ENCODE measurements at regions not wholly inside any gene's neighbourhood (a gene's known extent, or its start where the extent isn't known, plus 50 kb on each side); places are given as distances from the start of the nearest gene placed in this dataset.

DNA sequence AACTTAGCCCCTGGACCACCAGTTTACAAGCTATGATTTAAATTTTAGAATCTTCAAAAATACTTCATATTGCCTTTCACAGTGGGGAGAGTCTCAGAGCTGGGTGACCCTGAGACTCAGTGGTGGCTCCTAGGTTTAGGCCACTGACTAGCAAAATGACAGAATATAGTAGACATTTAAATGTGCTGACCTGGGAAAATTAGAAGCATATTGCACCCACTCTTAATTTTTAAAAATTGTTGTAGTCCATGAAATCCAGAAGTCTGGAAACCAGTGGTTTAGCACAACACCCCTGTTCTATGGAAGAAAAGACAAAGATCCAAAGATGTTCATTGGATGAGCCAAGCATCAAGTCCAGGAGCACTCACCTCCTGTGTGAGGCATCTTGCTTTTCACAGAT is 75.0 kb upstream of the PAPPA start:
- Histone ChIP-seq H3K27ac (no peak overlapping the region), H3K4me1 (replicated peaks in 1 of 2) (peaks cover 0 to 3% of the 10 kb centered on the region in 2 donors), H3K4me3 (no peak overlapping the region)
- ATAC-seq (replicated peaks in 6 of 8): no peak
- in situ Hi-C loops (cut with MboI; ENCODE audit: low pct_unique_long_range_greater_than_20kb in 2 of 9, low sequenced_read_pairs in 9 of 9, unreplicated experiment in 9 of 9): loop anchor here in 1 of 9 experiments (25.0 kb wide), 1 partner anchor 91 kb away; no protein-coding TSS in a partner anchor

DNA sequence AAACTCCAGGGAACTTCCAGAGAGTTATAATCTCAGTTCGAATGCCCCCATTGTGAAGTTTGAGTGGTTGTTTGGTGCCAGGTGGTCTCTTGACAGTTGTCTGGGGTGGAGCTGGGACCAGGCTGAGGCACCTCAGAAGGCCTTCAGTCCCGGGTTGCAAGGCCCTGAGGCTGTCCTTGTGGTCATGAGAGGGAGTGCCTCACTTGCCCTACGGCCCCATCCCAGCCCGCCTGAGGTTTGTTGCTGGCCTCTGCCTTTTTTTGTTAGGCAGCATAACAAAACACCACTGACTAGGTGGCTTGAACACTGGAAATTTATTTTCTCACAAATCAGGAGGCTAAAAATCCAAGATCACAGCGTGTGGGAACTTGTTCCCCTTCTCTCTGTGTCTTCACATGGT is 73.0 kb upstream of the PAPPA start:
- H3K4me3 ChIP-seq: no peak overlapping the region
- H3K27ac ChIP-seq: no peak overlapping the region
- ATAC-seq (replicated peaks in 6 of 8): no peak
- in situ Hi-C loops (cut with MboI; ENCODE audit: low pct_unique_long_range_greater_than_20kb in 2 of 9, low sequenced_read_pairs in 9 of 9, unreplicated experiment in 9 of 9): loop anchor here in 1 of 9 experiments (25.0 kb wide), 1 partner anchor 93 kb away; no protein-coding TSS in a partner anchor
- 14 to 88% (median 65%) methylated on average over 1 to 4 of the region's 5 CpGs; no CpG with 5 or more reads in 2 of the 10 experiments for WGBS, 10 experiments
- peaks cover 0 to 3% of the 10 kb centered on the region in 2 donors for H3K4me1 ChIP-seq (replicated peaks in 1 of 2)

DNA sequence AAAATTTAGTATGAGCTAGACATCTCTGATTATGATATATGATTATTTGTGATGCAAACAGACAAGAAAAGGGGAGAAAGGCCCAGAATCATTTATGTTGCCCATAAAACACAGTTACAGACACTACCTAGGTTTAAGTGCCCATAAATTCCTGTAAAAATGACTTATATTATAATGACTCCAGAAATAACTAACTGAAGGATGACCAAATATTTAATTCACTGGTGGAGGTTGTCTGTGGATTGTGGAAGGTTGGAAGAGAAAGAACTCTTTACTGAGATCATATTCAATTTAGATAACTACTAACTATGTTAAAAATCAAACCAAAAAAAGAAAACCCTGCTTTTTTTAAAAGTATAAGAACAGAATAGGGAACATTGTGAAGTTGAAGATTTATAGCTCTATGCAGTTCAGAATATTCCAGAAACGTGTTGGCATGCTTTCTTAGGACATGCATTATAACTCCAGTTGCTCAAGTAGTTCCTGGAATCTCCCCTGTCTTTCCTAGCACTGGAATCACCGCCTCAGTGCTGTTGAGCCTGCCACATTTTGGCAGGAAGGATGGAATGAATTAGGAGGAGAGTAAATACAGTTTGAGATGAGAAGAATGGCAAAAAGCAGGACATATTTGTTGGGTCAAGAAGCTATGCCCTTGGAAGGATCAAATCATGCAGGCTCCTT is 72.0 kb upstream of the PAPPA start:
- no peak overlapping the region for H3K4me3 ChIP-seq
- 33 to 83% (median 77%) methylated on average over 1 to 2 of the region's 2 CpGs; no CpG with 5 or more reads in 3 of the 10 experiments for whole genome bisulfite sequencing, 10 experiments
- no peak overlapping the region for H3K27ac ChIP-seq
- in situ Hi-C loops (cut with MboI; ENCODE audit: low pct_unique_long_range_greater_than_20kb in 2 of 9, low sequenced_read_pairs in 9 of 9, unreplicated experiment in 9 of 9): loop anchor here in 1 of 9 experiments (25.0 kb wide), 1 partner anchor 94 kb away; no protein-coding TSS in a partner anchor
- ATAC-seq (replicated peaks in 6 of 8): peak in 4 of 8 experiments; percentile 18 to 76 (median 50)
- H3K4me1 ChIP-seq (replicated peaks in 1 of 2): peaks cover 0 to 3% of the 10 kb centered on the region in 2 donors

DNA sequence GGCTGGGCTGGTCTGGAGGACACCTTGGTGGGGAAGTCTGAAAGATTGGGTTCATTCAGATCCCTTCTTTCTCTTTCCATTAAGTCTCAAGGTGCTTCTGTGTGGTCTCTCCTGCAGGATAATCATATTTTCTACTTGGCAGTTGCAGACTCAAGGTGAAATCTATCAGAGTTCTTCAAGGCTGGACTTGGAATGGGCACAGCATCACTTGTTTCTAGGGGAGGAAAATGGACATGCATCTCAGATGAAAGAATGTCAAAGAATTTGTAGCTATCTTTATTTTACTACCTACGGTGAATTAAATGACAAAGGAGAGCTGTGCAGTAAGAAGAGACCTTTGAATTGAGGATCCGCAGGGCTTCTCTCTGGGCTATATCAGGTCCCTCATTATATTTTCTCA is 69.8 kb upstream of the PAPPA start:
- WGBS, 10 experiments: 53 to 100% (median 90%) methylated on average over 1 to 2 of the region's 2 CpGs; no CpG with 5 or more reads in 2 of the 10 experiments
- in situ Hi-C loops (cut with MboI; ENCODE audit: low pct_unique_long_range_greater_than_20kb in 2 of 9, low sequenced_read_pairs in 9 of 9, unreplicated experiment in 9 of 9): loop anchor here in 1 of 9 experiments (25.0 kb wide), 1 partner anchor 97 kb away; no protein-coding TSS in a partner anchor
- Histone ChIP-seq H3K27ac (no peak overlapping the region), H3K4me3 (no peak overlapping the region), H3K4me1 (replicated peaks in 1 of 2) (peaks cover 0 to 3% of the 10 kb centered on the region in 2 donors)
- ATAC-seq (replicated peaks in 6 of 8): no peak

DNA sequence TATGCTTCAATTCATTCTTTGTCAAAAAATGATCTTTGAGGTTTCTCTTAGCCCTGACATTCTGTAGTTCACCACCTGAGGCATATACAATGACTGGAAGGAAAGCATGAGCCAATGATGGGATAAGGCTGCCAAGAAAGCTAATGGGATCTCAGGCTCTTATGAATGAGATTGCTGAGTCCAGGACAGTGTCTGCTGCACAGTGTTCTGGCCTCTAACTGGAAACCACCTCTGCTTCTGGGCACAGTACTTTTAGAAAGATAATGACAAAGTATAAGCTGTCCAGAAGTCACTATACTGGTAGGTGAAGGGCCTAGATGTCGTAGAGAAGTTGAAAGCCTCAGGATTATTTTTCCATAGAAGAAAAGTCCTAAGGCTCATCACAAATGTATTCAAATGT is 69.1 kb upstream of the PAPPA start:
- Histone ChIP-seq H3K4me3 (no peak overlapping the region), H3K4me1 (replicated peaks in 1 of 2) (peaks cover 0 to 3% of the 10 kb centered on the region in 2 donors), H3K27ac (no peak overlapping the region)
- in situ Hi-C loops (cut with MboI; ENCODE audit: low pct_unique_long_range_greater_than_20kb in 2 of 9, low sequenced_read_pairs in 9 of 9, unreplicated experiment in 9 of 9): loop anchor here in 1 of 9 experiments (25.0 kb wide), 1 partner anchor 97 kb away; no protein-coding TSS in a partner anchor
- no peak for ATAC-seq (replicated peaks in 6 of 8)
- WGBS, 10 experiments: 40 to 78% (median 63%) methylated on average over 1 of the region's 1 CpG; no CpG with 5 or more reads in 2 of the 10 experiments

DNA sequence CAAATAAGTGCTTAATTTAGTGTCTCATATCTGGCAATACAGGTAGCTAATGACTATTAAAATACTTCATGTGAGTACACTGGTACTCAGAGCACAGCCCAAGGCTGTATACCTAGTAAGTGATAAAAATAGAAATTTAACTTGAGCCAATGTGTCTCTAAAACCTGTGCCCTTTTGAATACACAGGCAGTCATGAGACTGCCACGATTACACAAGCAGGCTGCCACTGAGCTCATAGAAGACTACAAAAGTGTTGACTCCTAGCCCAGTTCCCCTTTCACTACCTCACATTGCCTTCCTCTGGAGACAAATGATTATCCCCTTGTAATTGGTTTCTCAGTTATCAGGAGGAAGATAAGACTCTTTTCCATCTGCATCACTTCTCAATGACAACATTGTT is 66.3 kb upstream of the PAPPA start:
- ATAC-seq (replicated peaks in 6 of 8): peak in 7 of 8 experiments; percentile 52 to 97 (median 60)
- 0 to 89% (median 34%) methylated on average over 1 of the region's 1 CpG; no CpG with 5 or more reads in 4 of the 10 experiments for WGBS, 10 experiments
- Histone ChIP-seq H3K4me1 (replicated peaks in 1 of 2) (no peaks in the 10 kb centered on the region), H3K27ac (no peak overlapping the region), H3K4me3 (no peak overlapping the region)
- in situ Hi-C loops (cut with MboI; ENCODE audit: low pct_unique_long_range_greater_than_20kb in 2 of 9, low sequenced_read_pairs in 9 of 9, unreplicated experiment in 9 of 9): loop anchor here in 1 of 9 experiments (25.0 kb wide), 1 partner anchor 100 kb away; no protein-coding TSS in a partner anchor

DNA sequence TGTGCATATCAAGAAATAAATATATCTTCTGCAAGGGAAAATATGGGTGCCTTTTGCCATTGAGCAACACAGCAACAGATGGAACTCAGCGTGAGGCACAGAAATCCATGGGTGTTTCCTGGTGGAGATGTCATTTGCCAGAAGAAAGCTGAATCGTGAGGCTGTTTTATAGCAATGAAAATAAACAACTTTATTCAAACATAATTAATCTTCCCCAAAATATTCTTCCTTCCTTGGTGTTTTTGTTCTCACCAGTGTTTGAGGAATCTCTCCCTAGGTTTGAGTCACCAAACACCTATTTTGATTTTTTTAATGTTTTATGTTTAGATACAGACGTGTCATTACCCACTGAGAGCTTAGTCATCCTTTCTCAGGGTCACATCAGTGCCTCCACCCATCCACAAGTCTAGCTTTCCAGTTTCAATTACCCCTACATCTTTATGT is 65.8 kb upstream of the PAPPA start:
- no peak overlapping the region for H3K4me3 ChIP-seq
- in situ Hi-C loops (cut with MboI; ENCODE audit: low pct_unique_long_range_greater_than_20kb in 2 of 9, low sequenced_read_pairs in 9 of 9, unreplicated experiment in 9 of 9): loop anchor here in 1 of 9 experiments (25.0 kb wide), 1 partner anchor 100 kb away; no protein-coding TSS in a partner anchor
- 0 to 100% (median 69%) methylated on average over 2 to 3 of the region's 3 CpGs for WGBS, 10 experiments
- no peak overlapping the region for H3K27ac ChIP-seq
- peak in 6 of 8 experiments; percentile 16 to 88 (median 52) for ATAC-seq (replicated peaks in 6 of 8)
- H3K4me1 ChIP-seq (replicated peaks in 1 of 2): no peaks in the 10 kb centered on the region

DNA sequence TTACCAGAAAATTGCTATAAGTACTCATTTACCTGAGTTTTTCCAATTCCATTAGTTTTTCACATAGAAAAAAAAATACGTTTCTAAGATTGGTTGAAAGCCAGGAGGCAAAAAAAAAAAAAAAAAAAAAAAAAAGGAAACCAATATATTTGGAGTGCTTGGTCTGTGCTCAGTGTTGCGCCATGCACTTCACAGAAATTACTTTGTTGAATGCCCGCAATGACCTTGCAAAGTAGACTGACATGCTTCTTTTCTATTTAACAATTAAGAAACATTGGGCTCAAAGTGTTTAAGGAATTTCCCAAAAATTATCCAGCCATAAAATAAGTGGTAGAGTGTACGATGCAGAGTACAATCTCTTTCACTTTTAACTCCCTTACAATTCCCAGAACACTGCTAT is 65.2 kb upstream of the PAPPA start:
- no peaks in the 10 kb centered on the region for H3K4me1 ChIP-seq (replicated peaks in 1 of 2)
- H3K4me3 ChIP-seq: no peak overlapping the region
- 59 to 100% (median 90%) methylated on average over 2 to 4 of the region's 4 CpGs for WGBS, 10 experiments
- H3K27ac ChIP-seq: no peak overlapping the region
- no peak for ATAC-seq (replicated peaks in 6 of 8)
- in situ Hi-C loops (cut with MboI; ENCODE audit: low pct_unique_long_range_greater_than_20kb in 2 of 9, low sequenced_read_pairs in 9 of 9, unreplicated experiment in 9 of 9): loop anchor here in 1 of 9 experiments (25.0 kb wide), 1 partner anchor 101 kb away; no protein-coding TSS in a partner anchor

DNA sequence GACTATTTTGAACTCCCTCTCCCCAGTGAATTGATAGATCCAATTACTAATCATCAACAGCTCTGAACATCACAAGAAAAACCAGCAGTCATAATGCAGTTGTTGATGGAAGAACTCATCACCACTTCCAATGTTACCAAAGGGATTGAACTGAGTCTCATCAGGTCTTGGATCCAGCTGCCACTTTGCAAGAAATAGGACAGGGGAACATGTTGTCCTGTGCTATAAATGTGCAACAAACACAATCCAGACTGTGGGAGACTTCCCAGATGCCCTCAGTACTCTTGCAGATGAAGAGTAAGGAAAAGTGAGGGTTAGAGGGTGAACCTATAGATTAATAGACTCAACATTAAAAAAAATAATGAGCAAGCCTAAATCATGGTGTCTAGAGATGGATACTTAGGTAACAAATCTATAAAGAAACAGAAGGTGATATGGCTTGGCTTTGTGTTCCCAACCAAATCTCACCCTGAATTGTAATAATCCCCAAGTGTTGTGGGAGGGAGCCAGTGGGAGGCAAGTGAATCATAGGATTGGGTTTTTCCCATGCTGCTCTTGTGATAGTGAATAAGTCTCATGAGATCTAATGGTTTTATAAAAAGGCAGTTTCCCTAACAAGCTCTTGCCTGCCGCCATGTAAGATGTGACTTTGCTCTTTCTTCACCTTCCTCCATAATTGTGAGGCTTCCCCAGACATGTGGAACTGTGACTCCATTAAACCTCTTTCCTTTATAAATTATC is 63.4 kb upstream of the PAPPA start:
- no peak for ATAC-seq (replicated peaks in 6 of 8)
- in situ Hi-C loops (cut with MboI; ENCODE audit: low pct_unique_long_range_greater_than_20kb in 2 of 9, low sequenced_read_pairs in 9 of 9, unreplicated experiment in 9 of 9): loop anchor here in 1 of 9 experiments (25.0 kb wide), 1 partner anchor 103 kb away; no protein-coding TSS in a partner anchor
- Histone ChIP-seq H3K27ac (no peak overlapping the region), H3K4me3 (no peak overlapping the region), H3K4me1 (replicated peaks in 1 of 2) (no peaks in the 10 kb centered on the region)
- 100% methylated on average over 1 of the region's 1 CpG; no CpG with 5 or more reads in 6 of the 10 experiments for WGBS, 10 experiments

DNA sequence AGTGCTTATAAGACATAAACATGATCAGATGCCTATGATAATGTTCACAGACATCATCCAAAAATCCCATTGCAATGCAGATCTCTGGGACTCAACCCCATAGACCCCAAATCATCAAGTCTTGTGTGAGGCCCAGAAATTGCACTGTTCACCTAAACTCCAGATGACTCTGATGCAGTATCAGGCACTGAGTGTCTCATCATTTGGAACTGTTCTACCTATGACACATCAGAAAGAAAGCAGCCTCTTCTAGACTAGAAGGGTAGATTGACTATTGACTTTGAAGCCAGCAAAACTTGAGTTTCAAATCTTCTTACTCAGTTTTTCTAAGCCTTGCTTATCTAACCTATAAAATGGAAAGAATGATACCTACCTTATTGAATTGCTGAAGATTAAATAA is 58.7 kb upstream of the PAPPA start:
- in situ Hi-C loops (cut with MboI; ENCODE audit: low pct_unique_long_range_greater_than_20kb in 2 of 9, low sequenced_read_pairs in 9 of 9, unreplicated experiment in 9 of 9): loop anchor here in 1 of 9 experiments (25.0 kb wide), 1 partner anchor 108 kb away; no protein-coding TSS in a partner anchor
- no peak overlapping the region for H3K27ac ChIP-seq
- ATAC-seq (replicated peaks in 6 of 8): no peak

DNA sequence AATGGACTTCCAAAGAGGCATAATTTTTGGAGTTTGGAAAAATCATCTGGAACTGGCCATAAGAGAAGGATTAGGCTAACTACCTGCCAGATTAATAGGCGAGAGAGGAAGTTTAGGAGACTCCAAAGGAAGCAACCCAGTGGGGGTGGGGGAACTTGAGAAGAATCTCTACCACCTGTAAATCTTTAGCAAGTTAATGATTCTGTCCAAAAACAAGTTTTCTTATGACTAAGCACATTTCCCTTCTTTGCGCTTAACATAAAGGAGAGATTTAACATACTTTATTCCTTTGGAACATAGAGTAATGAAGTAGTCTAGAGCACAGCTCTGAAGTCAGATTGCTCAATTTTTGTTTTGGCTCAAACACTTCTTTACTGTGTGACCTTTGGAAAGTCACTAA is 58.2 kb upstream of the PAPPA start:
- no peak overlapping the region for H3K27ac ChIP-seq
- H3K4me3 ChIP-seq: no peak overlapping the region
- H3K4me1 ChIP-seq (replicated peaks in 1 of 2): peaks cover 0 to 3% of the 10 kb centered on the region in 2 donors
- peak in 2 of 8 experiments; percentile 30 to 34 for ATAC-seq (replicated peaks in 6 of 8)
- 67 to 100% (median 93%) methylated on average over 1 to 2 of the region's 2 CpGs for WGBS, 10 experiments
- in situ Hi-C loops (cut with MboI; ENCODE audit: low pct_unique_long_range_greater_than_20kb in 2 of 9, low sequenced_read_pairs in 9 of 9, unreplicated experiment in 9 of 9): loop anchor here in 1 of 9 experiments (25.0 kb wide), 1 partner anchor 108 kb away; no protein-coding TSS in a partner anchor

More for the DNA sequence above, 58.7 kb upstream of the PAPPA start:
- no peak overlapping the region for H3K4me3 ChIP-seq
- H3K4me1 ChIP-seq (replicated peaks in 1 of 2): peaks cover 0 to 3% of the 10 kb centered on the region in 2 donors

DNA sequence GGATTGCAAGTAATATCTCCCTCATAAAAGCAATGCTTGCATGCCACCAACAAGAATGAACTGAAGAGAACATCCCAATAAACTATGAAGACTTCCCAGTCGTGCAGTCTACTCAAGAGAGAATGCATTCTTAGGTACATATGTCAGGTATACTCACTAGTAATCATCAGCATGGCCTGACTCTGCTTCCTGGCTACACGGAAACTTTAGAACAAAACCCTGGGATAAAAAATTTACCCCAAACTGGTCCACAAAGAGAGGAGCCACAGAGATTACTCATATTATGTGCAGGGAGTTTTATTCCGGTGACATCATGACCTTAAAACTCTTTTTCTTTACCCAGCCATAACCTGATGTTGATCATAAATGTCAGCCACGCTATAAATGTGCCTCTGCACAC is 57.5 kb upstream of the PAPPA start:
- in situ Hi-C loops (cut with MboI; ENCODE audit: low pct_unique_long_range_greater_than_20kb in 2 of 9, low sequenced_read_pairs in 9 of 9, unreplicated experiment in 9 of 9): loop anchor here in 1 of 9 experiments (25.0 kb wide), 1 partner anchor 109 kb away; no protein-coding TSS in a partner anchor
- 21 to 90% (median 81%) methylated on average over 1 to 4 of the region's 4 CpGs for WGBS, 10 experiments
- Histone ChIP-seq H3K4me1 (replicated peaks in 1 of 2) (peaks cover 0 to 3% of the 10 kb centered on the region in 2 donors), H3K4me3 (no peak overlapping the region), H3K27ac (no peak overlapping the region)
- no peak for ATAC-seq (replicated peaks in 6 of 8)

All from motor neuron (in vitro differentiated cells).